Endothelial cell of umbilical vein (primary cell): ENCODE measurements at regions not wholly inside any gene's neighbourhood (a gene's known extent, or its start where the extent isn't known, plus 50 kb on each side); places are given as distances from the start of the nearest gene placed in this dataset.

Experiments used
- BruUV-seq: library from RNA; stranded (reverse); fragments of 400-500 nt; replicated peaks from 2 replicates; lab custom pipeline; 2021; lab: Mats Ljungman, UMichigan
- CTCF ChIA-PET: fragments of 300-600, 350-600 bp; sonication (Branson Sonifier 250); formaldehyde crosslinking; loops from one replicate; lab custom pipeline; 2021; ENCODE audit warnings: antibody characterized with exemption, inconsistent platforms; lab: Charles Lee
- POLR2A ChIA-PET: fragments of 300-600, 350-600 bp; sonication (Branson Sonifier 250); formaldehyde crosslinking; loops from one replicate; lab custom pipeline; 2021; ENCODE audit warnings: antibody characterized with exemption, inconsistent platforms; lab: Charles Lee
- DNase-seq: peaks from one replicate; pipeline ENCODE4 v3.0.0-alpha.2; 2011; ENCODE audit warnings: low read depth, low spot score
- FAIRE-seq: peaks from 2 replicates; lab custom pipeline; 2011; peaks lifted over from hg19 to GRCh38; lab: Jason Lieb, UNC
- H2AFZ ChIP-seq: 2 replicates; pipeline ENCODE4 v1.6.0; 2012; ENCODE audit warnings: low read depth, low read length, control low read depth, inconsistent platforms
- H3K27ac ChIP-seq: 2 replicates; pipeline ENCODE4 v1.5.1; 2011; ENCODE audit warnings: low read depth, mild to moderate bottlenecking, control low read depth, low read length, moderate library complexity; ENCODE audit not compliant: insufficient read depth
- H3K27me3 ChIP-seq, 2 experiments: 2 replicates each; pipeline versions ENCODE4 v1.6.0 to v1.6.1; 2011; ENCODE audit warnings: low read length in 2 of 2, mixed read lengths in 1 of 2; ENCODE audit not compliant: control insufficient read depth in 2 of 2, insufficient read depth in 2 of 2
- H3K36me3 ChIP-seq, 2 experiments: 2 replicates in 1 of 2; 3 replicates in 1 of 2; pipeline ENCODE4 v1.5.1; 2011; ENCODE audit warnings: low read length in 2 of 2, mild to moderate bottlenecking in 1 of 2, moderate library complexity in 1 of 2; ENCODE audit not compliant: control insufficient read depth in 2 of 2, insufficient read depth in 2 of 2; ENCODE audit errors: extremely low read depth in 1 of 2
- H3K4me1 ChIP-seq: 3 replicates; pipeline ENCODE4 v1.5.1; 2011; ENCODE audit warnings: mild to moderate bottlenecking, low read length; ENCODE audit not compliant: control insufficient read depth, insufficient read depth; ENCODE audit errors: extremely low read depth
- H3K4me2 ChIP-seq: 2 replicates; pipeline ENCODE4 v1.6.1; 2011; ENCODE audit warnings: low read length, control low read depth, mixed read lengths; ENCODE audit not compliant: insufficient read depth
- H3K4me3 ChIP-seq, 3 experiments: fragments of 200-600 bp in 1 of 3; sonication (generic), shearing (Covaris generic) in 1 of 3; replicated peaks in 1 of 3; 2 replicates each; pipeline ENCODE4 v1.5.1; 2011 to 2016; ENCODE audit warnings: control low read depth in 3 of 3, low read length in 3 of 3, mild to moderate bottlenecking in 2 of 3, inconsistent platforms in 1 of 3, low read depth in 1 of 3, moderate library complexity in 1 of 3; ENCODE audit not compliant: insufficient read depth in 1 of 3
- H3K79me2 ChIP-seq: 2 replicates; pipeline ENCODE4 v1.6.0; 2012; ENCODE audit warnings: low read length, inconsistent platforms; ENCODE audit not compliant: control insufficient read depth, insufficient read depth
- H3K9ac ChIP-seq: replicated peaks from 2 replicates; pipeline ENCODE3; 2011; ENCODE audit warnings: low read length, control low read depth; ENCODE audit not compliant: insufficient read depth; ENCODE audit errors: extremely low read depth
- H3K9me1 ChIP-seq: replicated peaks from 3 replicates; pipeline ENCODE4 v1.6.0; 2011; ENCODE audit warnings: mild to moderate bottlenecking, low read length; ENCODE audit not compliant: control insufficient read depth, insufficient read depth; ENCODE audit errors: extremely low read depth
- H3K9me3 ChIP-seq: replicated peaks from 2 replicates; pipeline ENCODE4 v1.5.1; 2012; ENCODE audit warnings: low read length, inconsistent platforms; ENCODE audit not compliant: control insufficient read depth, insufficient read depth
- H4K20me1 ChIP-seq: replicated peaks from 2 replicates; pipeline ENCODE3; 2011; ENCODE audit warnings: mild to moderate bottlenecking, low read length; ENCODE audit not compliant: control insufficient read depth, insufficient read depth; ENCODE audit errors: extremely low read depth
- EZH2 ChIP-seq: IDR thresholded peaks from 2 replicates; pipeline ENCODE4 v1.6.1; 2012; ENCODE audit warnings: borderline replicate concordance, low read depth, mild to moderate bottlenecking, moderate library complexity, low read length, inconsistent platforms; ENCODE audit not compliant: severe bottlenecking
- FOS ChIP-seq: IDR thresholded peaks from 2 replicates; pipeline ENCODE4 v1.6.1; 2011; ENCODE audit warnings: mild to moderate bottlenecking, low read length, moderate library complexity, borderline replicate concordance; ENCODE audit not compliant: insufficient read depth
- GATA2 ChIP-seq: IDR thresholded peaks from 2 replicates; pipeline ENCODE4 v1.7.0; 2011; ENCODE audit warnings: low read depth, mild to moderate bottlenecking, moderate library complexity, mixed read lengths, low read length; ENCODE audit not compliant: insufficient read length, insufficient read depth
- JUN ChIP-seq: IDR thresholded peaks from 2 replicates; pipeline ENCODE4 v1.6.1; 2011; ENCODE audit warnings: borderline replicate concordance, low read depth; ENCODE audit not compliant: insufficient read length, insufficient read depth
- MYC ChIP-seq: IDR thresholded peaks from one replicate; pipeline ENCODE4 v1.6.1; 2011; ENCODE audit warnings: mild to moderate bottlenecking, low read depth, low read length
- POLR2A ChIP-seq: IDR thresholded peaks from 2 replicates; pipeline ENCODE4 v1.6.1; 2012; ENCODE audit warnings: low read depth, mild to moderate bottlenecking, control low read depth, low read length
- POLR2AphosphoS5 ChIP-seq: IDR thresholded peaks from 2 replicates; pipeline ENCODE4 v1.6.1; 2012; ENCODE audit warnings: low read depth, mild to moderate bottlenecking, control low read depth, low read length, moderate library complexity; ENCODE audit not compliant: insufficient read depth
- dilution Hi-C: fragments of 300-500 bp; cut with MboI; formaldehyde crosslinking; loops from one replicate; pipeline ENCODE4 v1.15.0; 2019; ENCODE audit warnings: low sequenced_read_pairs; ENCODE audit not compliant: extremely low pct_ligation_motif_present
- intact Hi-C: fragments of 100-400 bp; cut with micrococcal nuclease; formaldehyde crosslinking; loops from one replicate; pipeline ENCODE4 v1.10.0; 2022
- TF ChIP-seq, protein P1 (sequence below): IDR thresholded peaks from 2 replicates; pipeline ENCODE4 v1.6.1; 2011; ENCODE audit not compliant: insufficient read depth, insufficient read length
- TF ChIP-seq, protein P2 (sequence below), 2 donors: IDR thresholded peaks; 1 replicate in 1 of 2; 2 replicates in 1 of 2; pipeline ENCODE4 v1.5.1; 2011; ENCODE audit warnings: low read length in 2 of 2, mild to moderate bottlenecking in 2 of 2, moderate library complexity in 2 of 2, control low read depth in 1 of 2, inconsistent platforms in 1 of 2, low read depth in 1 of 2; ENCODE audit not compliant: insufficient read depth in 1 of 2; ENCODE audit errors: extremely low read depth in 1 of 2

GRCh38 chr1:70779571-70779970, 268.0 kb downstream of the PTGER3 start:
- H4K20me1 ChIP-seq = no peaks in the 10 kb centered on the region
- H3K27ac ChIP-seq = no peak overlapping the region
- FAIRE-seq (no peak), DNase-seq (no peak)
- H3K4me1 ChIP-seq = no peaks in the 10 kb centered on the region
- intact Hi-C loops (no loop called here), dilution Hi-C loops (no loop called here)
- no peak overlapping the region for H3K4me2 ChIP-seq
- ChIA-PET CTCF (no interaction called here), POLR2A (no interaction called here)
- H3K9ac ChIP-seq = no peak overlapping the region
- H3K9me1 ChIP-seq = no peaks in the 10 kb centered on the region
- H3K9me3 ChIP-seq = no peaks in the 10 kb centered on the region
- H3K4me3 ChIP-seq = no peak overlapping the region
- H3K36me3 ChIP-seq = no peaks in the 10 kb centered on the region
- no peak for TF ChIP-seq EZH2
- TF ChIP-seq, protein P1, sequence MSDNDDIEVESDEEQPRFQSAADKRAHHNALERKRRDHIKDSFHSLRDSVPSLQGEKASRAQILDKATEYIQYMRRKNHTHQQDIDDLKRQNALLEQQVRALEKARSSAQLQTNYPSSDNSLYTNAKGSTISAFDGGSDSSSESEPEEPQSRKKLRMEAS = no peak
- no peak for TF ChIP-seq GATA2
- no peak for TF ChIP-seq JUN
- no peak for TF ChIP-seq POLR2A
- no peak for TF ChIP-seq POLR2AphosphoS5
- no peak for TF ChIP-seq FOS
- no peak for TF ChIP-seq MYC
- TF ChIP-seq, protein P2, sequence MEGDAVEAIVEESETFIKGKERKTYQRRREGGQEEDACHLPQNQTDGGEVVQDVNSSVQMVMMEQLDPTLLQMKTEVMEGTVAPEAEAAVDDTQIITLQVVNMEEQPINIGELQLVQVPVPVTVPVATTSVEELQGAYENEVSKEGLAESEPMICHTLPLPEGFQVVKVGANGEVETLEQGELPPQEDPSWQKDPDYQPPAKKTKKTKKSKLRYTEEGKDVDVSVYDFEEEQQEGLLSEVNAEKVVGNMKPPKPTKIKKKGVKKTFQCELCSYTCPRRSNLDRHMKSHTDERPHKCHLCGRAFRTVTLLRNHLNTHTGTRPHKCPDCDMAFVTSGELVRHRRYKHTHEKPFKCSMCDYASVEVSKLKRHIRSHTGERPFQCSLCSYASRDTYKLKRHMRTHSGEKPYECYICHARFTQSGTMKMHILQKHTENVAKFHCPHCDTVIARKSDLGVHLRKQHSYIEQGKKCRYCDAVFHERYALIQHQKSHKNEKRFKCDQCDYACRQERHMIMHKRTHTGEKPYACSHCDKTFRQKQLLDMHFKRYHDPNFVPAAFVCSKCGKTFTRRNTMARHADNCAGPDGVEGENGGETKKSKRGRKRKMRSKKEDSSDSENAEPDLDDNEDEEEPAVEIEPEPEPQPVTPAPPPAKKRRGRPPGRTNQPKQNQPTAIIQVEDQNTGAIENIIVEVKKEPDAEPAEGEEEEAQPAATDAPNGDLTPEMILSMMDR (IDR thresholded peaks at IDR 0.05; ENCODE audit: extremely low read depth in 1 of 2, insufficient read depth in 1 of 2, low read depth in 1 of 2, low read length in 2 of 2) = no peak
- no TSS peak for BruUV-seq
- no peak overlapping the region for H2AFZ ChIP-seq
- no peaks in the 10 kb centered on the region for H3K27me3 ChIP-seq
- no peaks in the 10 kb centered on the region for H3K79me2 ChIP-seq
